ENCODE measurements at regions not wholly inside any gene's neighbourhood (a gene's known extent, or its start where the extent isn't known, plus 50 kb on each side); places are given as distances from the start of the nearest gene placed in this dataset.

GRCh38 chr12:107998863-107999262, 130.2 kb upstream of the WSCD2 start:
- Histone ChIP-seq H3K9me3 (peaks cover 0 to 33% (median 0%) of the 10 kb centered on the region in 11 donors), H3K27ac (no peak overlapping the region), H3K36me3 (no peaks in the 10 kb centered on the region), H3K27me3 (peaks cover 0 to 41% (median 8%) of the 10 kb centered on the region in 7 donors), H3K4me1 (no peaks in the 10 kb centered on the region), H3K4me3 (no peak overlapping the region)
- intact Hi-C loops (cut with DNase I) = loop anchor here in 6 of 10 donors (10.0 kb wide), 4 partner anchors 196 to 516 kb away; partner anchors contain the start of gene FICD (in 1 of the 6)
- no peak for DNase-seq
- WGBS, 2 donors = 80 to 86% methylated on average over 4 of the region's 4 CpGs
- ATAC-seq = no peak
- TF ChIP-seq CTCF (IDR thresholded peaks at IDR 0.05) = no peak

GRCh38 chr12:108000111-108000510, 129.0 kb upstream of the WSCD2 start:
- no peak for ATAC-seq
- no peak overlapping the region for H3K4me3 ChIP-seq
- no peak for DNase-seq
- TF ChIP-seq CTCF (IDR thresholded peaks at IDR 0.05) = no peak
- H3K4me1 ChIP-seq = no peaks in the 10 kb centered on the region
- peaks cover 0 to 26% (median 0%) of the 10 kb centered on the region in 11 donors for H3K9me3 ChIP-seq
- H3K27me3 ChIP-seq = peaks cover 0 to 43% (median 11%) of the 10 kb centered on the region in 7 donors
- H3K36me3 ChIP-seq = no peaks in the 10 kb centered on the region
- no peak overlapping the region for H3K27ac ChIP-seq
- WGBS, 2 donors = 61 to 66% methylated on average over 2 of the region's 2 CpGs
- intact Hi-C loops (cut with DNase I) = no loop called here

GRCh38 chr12:108004319-108004718, 124.8 kb upstream of the WSCD2 start:
- peaks cover 0 to 8% (median 0%) of the 10 kb centered on the region in 11 donors for H3K9me3 ChIP-seq
- H3K36me3 ChIP-seq = no peaks in the 10 kb centered on the region
- 7 to 14% methylated on average over 1 of the region's 1 CpG for WGBS, 2 donors
- H3K4me3 ChIP-seq = no peak overlapping the region
- TF ChIP-seq CTCF (IDR thresholded peaks at IDR 0.05) = no peak
- intact Hi-C loops (cut with DNase I) = no loop called here
- H3K4me1 ChIP-seq = no peaks in the 10 kb centered on the region
- no peak for DNase-seq
- no peak for ATAC-seq
- peaks cover 0 to 43% (median 19%) of the 10 kb centered on the region in 7 donors for H3K27me3 ChIP-seq
- H3K27ac ChIP-seq = no peak overlapping the region

- 78 to 89% methylated on average over 2 of the region's 2 CpGs for WGBS, 2 donors
- no peaks in the 10 kb centered on the region for H3K36me3 ChIP-seq
These were observed 120.8 kb upstream of the WSCD2 start for GRCh38 chr12:108008163-108008905.

More at GRCh38 chr12:108008163-108008905, 120.8 kb upstream of the WSCD2 start:
- intact Hi-C loops (cut with DNase I) = no loop called here
- Histone ChIP-seq H3K4me3 (no peak overlapping the region), H3K27ac (no peak overlapping the region), H3K9me3 (no peaks in the 10 kb centered on the region), H3K4me1 (no peaks in the 10 kb centered on the region), H3K27me3 (peaks cover 0 to 29% (median 17%) of the 10 kb centered on the region in 7 donors)
- DNase-seq (no peak), ATAC-seq (no peak)
- no peak for TF ChIP-seq CTCF (IDR thresholded peaks at IDR 0.05)

Measured in heart right ventricle (tissue), 16 donors.